ENCODE measurements at regions not wholly inside any gene's neighbourhood (a gene's known extent, or its start where the extent isn't known, plus 50 kb on each side); places are given as distances from the start of the nearest gene placed in this dataset.

DNA sequence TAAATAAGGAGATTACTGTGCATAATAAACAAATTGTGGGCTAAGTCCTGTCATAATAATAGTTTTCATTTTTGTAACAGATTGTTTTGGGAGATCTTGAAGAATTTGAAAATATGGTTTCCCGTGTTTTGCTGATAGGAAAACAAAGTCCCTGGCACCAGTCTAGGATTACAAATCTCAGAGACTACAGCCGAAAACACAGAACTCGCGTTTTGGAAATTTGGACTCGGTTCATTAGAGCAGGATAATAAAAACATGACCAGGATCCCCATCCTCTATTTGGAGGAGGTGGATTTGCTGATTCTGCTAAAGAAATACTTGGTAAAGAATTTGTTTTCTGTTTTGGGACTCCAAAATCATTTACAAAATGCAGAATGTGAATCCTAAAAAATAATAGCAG is 1194.4 kb downstream of the DTWD2 start:
- TF ChIP-seq EZH2 (IDR thresholded peaks at IDR 0.05; ENCODE audit: borderline replicate concordance, insufficient read depth, low read length, poor library complexity, severe bottlenecking) (no peak), SMC3 (conservative IDR thresholded peaks at IDR 0.05; ENCODE audit: poor library complexity) (no peak), RAD21 (conservative IDR thresholded peaks at IDR 0.05) (no peak), MXI1 (conservative IDR thresholded peaks at IDR 0.05; ENCODE audit: poor library complexity, severe bottlenecking) (no peak), EP300 (conservative IDR thresholded peaks at IDR 0.05; ENCODE audit: poor library complexity, severe bottlenecking) (no peak), POLR2AphosphoS5 (IDR thresholded peaks at IDR 0.05) (no peak)
- Histone ChIP-seq H3K9me3 (ENCODE audit: low read length) (no peaks in the 10 kb centered on the region), H2AFZ (ENCODE audit: low read depth, low read length) (no peak overlapping the region), H3K27ac (ENCODE audit: low read length) (no peak overlapping the region), H3K4me3 (ENCODE audit: low read length) (no peak overlapping the region), H3F3A (ENCODE audit: insufficient read depth, low read length, poor library complexity, severe bottlenecking) (no peaks in the 10 kb centered on the region), H3K36me3 (ENCODE audit: insufficient read depth, low read length) (no peaks in the 10 kb centered on the region), H3K4me2 (ENCODE audit: low read length) (no peak overlapping the region), H3K9me2 (ENCODE audit: insufficient read depth, low read length) (no peaks in the 10 kb centered on the region), H3K79me2 (replicated peaks; ENCODE audit: insufficient read depth, low read length) (no peaks in the 10 kb centered on the region), H3K9ac (ENCODE audit: low read length) (no peak overlapping the region), H3K27me3 (ENCODE audit: insufficient read depth, low read depth, low read length) (no peaks in the 10 kb centered on the region), H4K20me1 (ENCODE audit: insufficient read depth) (no peaks in the 10 kb centered on the region)

DNA sequence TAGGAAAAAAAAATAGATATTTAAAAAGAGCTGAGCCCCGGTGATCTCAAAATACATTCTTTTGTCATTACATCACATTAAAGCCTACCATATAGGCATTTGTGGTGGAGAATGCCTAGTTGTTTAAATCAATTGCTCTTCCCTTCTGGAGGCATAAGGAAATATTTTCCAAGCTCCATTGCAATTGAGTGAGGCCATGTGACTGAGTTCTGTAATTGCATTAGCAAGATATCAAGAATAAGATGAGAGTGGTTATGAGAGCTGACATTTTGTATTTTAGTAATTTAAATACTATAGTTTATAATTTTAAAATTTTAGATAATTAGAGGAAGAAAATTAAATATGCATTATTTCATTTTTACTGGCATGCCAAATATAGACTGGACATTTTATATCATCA is 1195.9 kb downstream of the DTWD2 start:
- Histone ChIP-seq H3K27ac (ENCODE audit: low read length) (no peak overlapping the region), H3F3A (ENCODE audit: insufficient read depth, low read length, poor library complexity, severe bottlenecking) (no peaks in the 10 kb centered on the region), H2AFZ (ENCODE audit: low read depth, low read length) (no peak overlapping the region), H3K79me2 (replicated peaks; ENCODE audit: insufficient read depth, low read length) (no peaks in the 10 kb centered on the region), H3K9ac (ENCODE audit: low read length) (no peak overlapping the region), H3K9me3 (ENCODE audit: low read length) (no peaks in the 10 kb centered on the region), H3K4me2 (ENCODE audit: low read length) (no peak overlapping the region), H3K4me3 (ENCODE audit: low read length) (no peak overlapping the region), H3K9me2 (ENCODE audit: insufficient read depth, low read length) (no peaks in the 10 kb centered on the region), H3K27me3 (ENCODE audit: insufficient read depth, low read depth, low read length) (no peaks in the 10 kb centered on the region), H3K36me3 (ENCODE audit: insufficient read depth, low read length) (no peaks in the 10 kb centered on the region), H4K20me1 (ENCODE audit: insufficient read depth) (no peaks in the 10 kb centered on the region)
- TF ChIP-seq, protein P1, sequence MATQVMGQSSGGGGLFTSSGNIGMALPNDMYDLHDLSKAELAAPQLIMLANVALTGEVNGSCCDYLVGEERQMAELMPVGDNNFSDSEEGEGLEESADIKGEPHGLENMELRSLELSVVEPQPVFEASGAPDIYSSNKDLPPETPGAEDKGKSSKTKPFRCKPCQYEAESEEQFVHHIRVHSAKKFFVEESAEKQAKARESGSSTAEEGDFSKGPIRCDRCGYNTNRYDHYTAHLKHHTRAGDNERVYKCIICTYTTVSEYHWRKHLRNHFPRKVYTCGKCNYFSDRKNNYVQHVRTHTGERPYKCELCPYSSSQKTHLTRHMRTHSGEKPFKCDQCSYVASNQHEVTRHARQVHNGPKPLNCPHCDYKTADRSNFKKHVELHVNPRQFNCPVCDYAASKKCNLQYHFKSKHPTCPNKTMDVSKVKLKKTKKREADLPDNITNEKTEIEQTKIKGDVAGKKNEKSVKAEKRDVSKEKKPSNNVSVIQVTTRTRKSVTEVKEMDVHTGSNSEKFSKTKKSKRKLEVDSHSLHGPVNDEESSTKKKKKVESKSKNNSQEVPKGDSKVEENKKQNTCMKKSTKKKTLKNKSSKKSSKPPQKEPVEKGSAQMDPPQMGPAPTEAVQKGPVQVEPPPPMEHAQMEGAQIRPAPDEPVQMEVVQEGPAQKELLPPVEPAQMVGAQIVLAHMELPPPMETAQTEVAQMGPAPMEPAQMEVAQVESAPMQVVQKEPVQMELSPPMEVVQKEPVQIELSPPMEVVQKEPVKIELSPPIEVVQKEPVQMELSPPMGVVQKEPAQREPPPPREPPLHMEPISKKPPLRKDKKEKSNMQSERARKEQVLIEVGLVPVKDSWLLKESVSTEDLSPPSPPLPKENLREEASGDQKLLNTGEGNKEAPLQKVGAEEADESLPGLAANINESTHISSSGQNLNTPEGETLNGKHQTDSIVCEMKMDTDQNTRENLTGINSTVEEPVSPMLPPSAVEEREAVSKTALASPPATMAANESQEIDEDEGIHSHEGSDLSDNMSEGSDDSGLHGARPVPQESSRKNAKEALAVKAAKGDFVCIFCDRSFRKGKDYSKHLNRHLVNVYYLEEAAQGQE (IDR thresholded peaks at IDR 0.05; ENCODE audit: borderline replicate concordance) = no peak

DNA sequence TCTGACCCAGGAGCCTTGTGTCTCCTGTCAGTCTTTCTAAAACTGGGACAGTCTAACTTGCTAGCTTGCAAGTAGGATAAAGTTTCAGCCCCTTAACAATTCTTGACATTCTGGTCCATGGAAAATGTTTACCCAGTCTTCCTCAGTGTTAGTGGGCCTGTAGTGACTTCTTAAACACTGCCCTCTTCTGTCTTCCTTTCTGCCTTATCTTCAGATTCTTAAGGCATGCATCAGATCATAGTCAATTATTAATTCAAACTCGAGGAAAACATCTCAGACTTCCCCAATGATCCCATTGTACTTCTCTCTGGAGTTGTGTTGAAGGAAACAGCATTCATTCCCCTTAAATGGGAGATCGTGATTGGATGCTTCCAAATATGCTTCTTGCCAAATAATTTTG is 1199.8 kb downstream of the DTWD2 start:
- H3K27ac ChIP-seq (ENCODE audit: low read length) = no peak overlapping the region
- TF ChIP-seq MXI1 (conservative IDR thresholded peaks at IDR 0.05; ENCODE audit: poor library complexity, severe bottlenecking) = no peak
- TF ChIP-seq RAD21 (conservative IDR thresholded peaks at IDR 0.05) = no peak
- TF ChIP-seq TAF1 (IDR thresholded peaks at IDR 0.05; ENCODE audit: low read depth) = no peak
- TF ChIP-seq, protein P2, sequence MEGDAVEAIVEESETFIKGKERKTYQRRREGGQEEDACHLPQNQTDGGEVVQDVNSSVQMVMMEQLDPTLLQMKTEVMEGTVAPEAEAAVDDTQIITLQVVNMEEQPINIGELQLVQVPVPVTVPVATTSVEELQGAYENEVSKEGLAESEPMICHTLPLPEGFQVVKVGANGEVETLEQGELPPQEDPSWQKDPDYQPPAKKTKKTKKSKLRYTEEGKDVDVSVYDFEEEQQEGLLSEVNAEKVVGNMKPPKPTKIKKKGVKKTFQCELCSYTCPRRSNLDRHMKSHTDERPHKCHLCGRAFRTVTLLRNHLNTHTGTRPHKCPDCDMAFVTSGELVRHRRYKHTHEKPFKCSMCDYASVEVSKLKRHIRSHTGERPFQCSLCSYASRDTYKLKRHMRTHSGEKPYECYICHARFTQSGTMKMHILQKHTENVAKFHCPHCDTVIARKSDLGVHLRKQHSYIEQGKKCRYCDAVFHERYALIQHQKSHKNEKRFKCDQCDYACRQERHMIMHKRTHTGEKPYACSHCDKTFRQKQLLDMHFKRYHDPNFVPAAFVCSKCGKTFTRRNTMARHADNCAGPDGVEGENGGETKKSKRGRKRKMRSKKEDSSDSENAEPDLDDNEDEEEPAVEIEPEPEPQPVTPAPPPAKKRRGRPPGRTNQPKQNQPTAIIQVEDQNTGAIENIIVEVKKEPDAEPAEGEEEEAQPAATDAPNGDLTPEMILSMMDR (IDR thresholded peaks at IDR 0.05; ENCODE audit: poor library complexity, severe bottlenecking) = no peak
- TF ChIP-seq, protein P1 (IDR thresholded peaks at IDR 0.05; ENCODE audit: borderline replicate concordance) = no peak
- no peak for TF ChIP-seq POLR2AphosphoS5 (IDR thresholded peaks at IDR 0.05)
- TF ChIP-seq EZH2 (IDR thresholded peaks at IDR 0.05; ENCODE audit: borderline replicate concordance, insufficient read depth, low read length, poor library complexity, severe bottlenecking) = no peak
- no peak overlapping the region for H3K4me2 ChIP-seq (ENCODE audit: low read length)
- H3K36me3 ChIP-seq (ENCODE audit: insufficient read depth, low read length) = no peaks in the 10 kb centered on the region
- H3K4me3 ChIP-seq (ENCODE audit: low read length) = no peak overlapping the region
- no peaks in the 10 kb centered on the region for H4K20me1 ChIP-seq (ENCODE audit: insufficient read depth)
- no peaks in the 10 kb centered on the region for H3K9me2 ChIP-seq (ENCODE audit: insufficient read depth, low read length)
- H2AFZ ChIP-seq (ENCODE audit: low read depth, low read length) = no peak overlapping the region
- no peaks in the 10 kb centered on the region for H3K9me3 ChIP-seq (ENCODE audit: low read length)
- H3K27me3 ChIP-seq (ENCODE audit: insufficient read depth, low read depth, low read length) = no peaks in the 10 kb centered on the region
- no peak overlapping the region for H3K9ac ChIP-seq (ENCODE audit: low read length)
- no peaks in the 10 kb centered on the region for H3K79me2 ChIP-seq (replicated peaks; ENCODE audit: insufficient read depth, low read length)
- no peaks in the 10 kb centered on the region for H3F3A ChIP-seq (ENCODE audit: insufficient read depth, low read length, poor library complexity, severe bottlenecking)
